ENCODE measurements at regions not wholly inside any gene's neighbourhood (a gene's known extent, or its start where the extent isn't known, plus 50 kb on each side); places are given as distances from the start of the nearest gene placed in this dataset.

DNA sequence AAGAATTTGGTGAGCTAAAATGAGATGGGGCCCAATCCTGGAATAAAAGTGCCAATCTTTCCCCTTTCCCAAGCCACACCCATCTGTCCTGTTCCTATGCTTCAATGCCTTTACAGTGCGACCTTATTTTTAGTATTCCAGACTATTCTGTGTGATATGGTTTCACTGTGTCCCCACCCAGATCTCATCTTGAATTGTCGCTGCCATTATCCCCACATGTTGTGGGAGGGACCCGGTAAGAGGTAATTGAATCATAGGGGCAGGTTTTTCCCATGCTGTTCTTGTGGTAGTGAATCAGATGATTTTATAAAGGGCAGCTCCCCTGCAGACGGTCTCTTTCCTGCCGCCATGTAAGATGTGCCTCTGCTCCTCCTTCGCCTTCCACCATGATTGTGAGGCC is 129.3 kb upstream of the KIF26B start:
- TF ChIP-seq ZKSCAN1 (IDR thresholded peaks at IDR 0.05; ENCODE audit: low read depth, low read length) (no peak), ZNF785 (CRISPR knock-in tag; IDR thresholded peaks at IDR 0.05) (no peak), XRCC5 (IDR thresholded peaks at IDR 0.05; ENCODE audit: low read depth, low read length) (no peak), ESRRA (IDR thresholded peaks at IDR 0.05; ENCODE audit: borderline replicate concordance, low read depth) (no peak), CEBPB (tag; IDR thresholded peaks at IDR 0.05) (no peak), EGR1 (conservative IDR thresholded peaks at IDR 0.05) (no peak), CBX1 (IDR thresholded peaks at IDR 0.05; ENCODE audit: low read depth) (no peak), GABPA (tag; conservative IDR thresholded peaks at IDR 0.05; ENCODE audit: low read depth) (no peak), EP300 (IDR thresholded peaks at IDR 0.05; ENCODE audit: low read length) (no peak), HDAC2 (IDR thresholded peaks at IDR 0.05) (no peak)
- TF ChIP-seq, protein P1, sequence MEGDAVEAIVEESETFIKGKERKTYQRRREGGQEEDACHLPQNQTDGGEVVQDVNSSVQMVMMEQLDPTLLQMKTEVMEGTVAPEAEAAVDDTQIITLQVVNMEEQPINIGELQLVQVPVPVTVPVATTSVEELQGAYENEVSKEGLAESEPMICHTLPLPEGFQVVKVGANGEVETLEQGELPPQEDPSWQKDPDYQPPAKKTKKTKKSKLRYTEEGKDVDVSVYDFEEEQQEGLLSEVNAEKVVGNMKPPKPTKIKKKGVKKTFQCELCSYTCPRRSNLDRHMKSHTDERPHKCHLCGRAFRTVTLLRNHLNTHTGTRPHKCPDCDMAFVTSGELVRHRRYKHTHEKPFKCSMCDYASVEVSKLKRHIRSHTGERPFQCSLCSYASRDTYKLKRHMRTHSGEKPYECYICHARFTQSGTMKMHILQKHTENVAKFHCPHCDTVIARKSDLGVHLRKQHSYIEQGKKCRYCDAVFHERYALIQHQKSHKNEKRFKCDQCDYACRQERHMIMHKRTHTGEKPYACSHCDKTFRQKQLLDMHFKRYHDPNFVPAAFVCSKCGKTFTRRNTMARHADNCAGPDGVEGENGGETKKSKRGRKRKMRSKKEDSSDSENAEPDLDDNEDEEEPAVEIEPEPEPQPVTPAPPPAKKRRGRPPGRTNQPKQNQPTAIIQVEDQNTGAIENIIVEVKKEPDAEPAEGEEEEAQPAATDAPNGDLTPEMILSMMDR (IDR thresholded peaks at IDR 0.05 in 2 of 3, conservative IDR thresholded peaks at IDR 0.05 in 1 of 3; ENCODE audit: insufficient read depth in 2 of 3, low read depth in 1 of 3, low read length in 3 of 3), result no peak
- TF ChIP-seq, protein P2, sequence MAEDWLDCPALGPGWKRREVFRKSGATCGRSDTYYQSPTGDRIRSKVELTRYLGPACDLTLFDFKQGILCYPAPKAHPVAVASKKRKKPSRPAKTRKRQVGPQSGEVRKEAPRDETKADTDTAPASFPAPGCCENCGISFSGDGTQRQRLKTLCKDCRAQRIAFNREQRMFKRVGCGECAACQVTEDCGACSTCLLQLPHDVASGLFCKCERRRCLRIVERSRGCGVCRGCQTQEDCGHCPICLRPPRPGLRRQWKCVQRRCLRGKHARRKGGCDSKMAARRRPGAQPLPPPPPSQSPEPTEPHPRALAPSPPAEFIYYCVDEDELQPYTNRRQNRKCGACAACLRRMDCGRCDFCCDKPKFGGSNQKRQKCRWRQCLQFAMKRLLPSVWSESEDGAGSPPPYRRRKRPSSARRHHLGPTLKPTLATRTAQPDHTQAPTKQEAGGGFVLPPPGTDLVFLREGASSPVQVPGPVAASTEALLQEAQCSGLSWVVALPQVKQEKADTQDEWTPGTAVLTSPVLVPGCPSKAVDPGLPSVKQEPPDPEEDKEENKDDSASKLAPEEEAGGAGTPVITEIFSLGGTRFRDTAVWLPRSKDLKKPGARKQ (CRISPR knock-in tag; IDR thresholded peaks at IDR 0.05), result no peak
- TF ChIP-seq, protein P3, sequence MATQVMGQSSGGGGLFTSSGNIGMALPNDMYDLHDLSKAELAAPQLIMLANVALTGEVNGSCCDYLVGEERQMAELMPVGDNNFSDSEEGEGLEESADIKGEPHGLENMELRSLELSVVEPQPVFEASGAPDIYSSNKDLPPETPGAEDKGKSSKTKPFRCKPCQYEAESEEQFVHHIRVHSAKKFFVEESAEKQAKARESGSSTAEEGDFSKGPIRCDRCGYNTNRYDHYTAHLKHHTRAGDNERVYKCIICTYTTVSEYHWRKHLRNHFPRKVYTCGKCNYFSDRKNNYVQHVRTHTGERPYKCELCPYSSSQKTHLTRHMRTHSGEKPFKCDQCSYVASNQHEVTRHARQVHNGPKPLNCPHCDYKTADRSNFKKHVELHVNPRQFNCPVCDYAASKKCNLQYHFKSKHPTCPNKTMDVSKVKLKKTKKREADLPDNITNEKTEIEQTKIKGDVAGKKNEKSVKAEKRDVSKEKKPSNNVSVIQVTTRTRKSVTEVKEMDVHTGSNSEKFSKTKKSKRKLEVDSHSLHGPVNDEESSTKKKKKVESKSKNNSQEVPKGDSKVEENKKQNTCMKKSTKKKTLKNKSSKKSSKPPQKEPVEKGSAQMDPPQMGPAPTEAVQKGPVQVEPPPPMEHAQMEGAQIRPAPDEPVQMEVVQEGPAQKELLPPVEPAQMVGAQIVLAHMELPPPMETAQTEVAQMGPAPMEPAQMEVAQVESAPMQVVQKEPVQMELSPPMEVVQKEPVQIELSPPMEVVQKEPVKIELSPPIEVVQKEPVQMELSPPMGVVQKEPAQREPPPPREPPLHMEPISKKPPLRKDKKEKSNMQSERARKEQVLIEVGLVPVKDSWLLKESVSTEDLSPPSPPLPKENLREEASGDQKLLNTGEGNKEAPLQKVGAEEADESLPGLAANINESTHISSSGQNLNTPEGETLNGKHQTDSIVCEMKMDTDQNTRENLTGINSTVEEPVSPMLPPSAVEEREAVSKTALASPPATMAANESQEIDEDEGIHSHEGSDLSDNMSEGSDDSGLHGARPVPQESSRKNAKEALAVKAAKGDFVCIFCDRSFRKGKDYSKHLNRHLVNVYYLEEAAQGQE (IDR thresholded peaks at IDR 0.05; ENCODE audit: borderline replicate concordance), result no peak
- TF ChIP-seq, protein P3 (CRISPR knock-in tag; IDR thresholded peaks at IDR 0.05; ENCODE audit: low read depth), result no peak
- TF ChIP-seq, protein P4, sequence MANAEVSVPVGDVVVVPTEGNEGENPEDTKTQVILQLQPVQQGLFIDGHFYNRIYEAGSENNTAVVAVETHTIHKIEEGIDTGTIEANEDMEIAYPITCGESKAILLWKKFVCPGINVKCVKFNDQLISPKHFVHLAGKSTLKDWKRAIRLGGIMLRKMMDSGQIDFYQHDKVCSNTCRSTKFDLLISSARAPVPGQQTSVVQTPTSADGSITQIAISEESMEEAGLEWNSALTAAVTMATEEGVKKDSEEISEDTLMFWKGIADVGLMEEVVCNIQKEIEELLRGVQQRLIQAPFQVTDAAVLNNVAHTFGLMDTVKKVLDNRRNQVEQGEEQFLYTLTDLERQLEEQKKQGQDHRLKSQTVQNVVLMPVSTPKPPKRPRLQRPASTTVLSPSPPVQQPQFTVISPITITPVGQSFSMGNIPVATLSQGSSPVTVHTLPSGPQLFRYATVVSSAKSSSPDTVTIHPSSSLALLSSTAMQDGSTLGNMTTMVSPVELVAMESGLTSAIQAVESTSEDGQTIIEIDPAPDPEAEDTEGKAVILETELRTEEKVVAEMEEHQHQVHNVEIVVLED (CRISPR knock-in tag; IDR thresholded peaks at IDR 0.05), result no peak

Measured in K562 (cell line).